GM12878 (cell line): ENCODE measurements at regions not wholly inside any gene's neighbourhood (a gene's known extent, or its start where the extent isn't known, plus 50 kb on each side); places are given as distances from the start of the nearest gene placed in this dataset.

Experiments
- ATAC-seq: fragments of 200-7000 bp; cut with Tn5 transposase; 3 replicates; pipeline ENCODE4 v1.9.1; 2020; ENCODE audit warnings: mild to moderate bottlenecking, moderate library complexity
- BruUV-seq: library from RNA; stranded (reverse); fragments of 400-500 nt; replicated peaks from 2 replicates; lab custom pipeline; 2021; lab: Mats Ljungman, UMichigan
- CTCF ChIA-PET: fragments of 300-600 bp; sonication (Branson Sonifier 250); formaldehyde crosslinking; extraction: SDS; loops from one replicate; lab custom pipeline; 2021; ENCODE audit warnings: inconsistent platforms; lab: Yijun Ruan, JAX
- POLR2A ChIA-PET: fragments of 350-600 bp; formaldehyde crosslinking; extraction: SDS; loops from one replicate; lab custom pipeline; 2021; ENCODE audit warnings: inconsistent platforms; lab: Charles Lee
- RAD21 ChIA-PET: fragments of 300-600 bp; sonication (Branson Sonifier 250); formaldehyde crosslinking; loops from one replicate; lab custom pipeline; 2023; ENCODE audit warnings: antibody characterized with exemption; ENCODE audit not compliant: unreplicated experiment; lab: Charles Lee
- SMC1A ChIA-PET: fragments of 300-600 bp; sonication (Branson Sonifier 250); formaldehyde crosslinking; loops from one replicate; lab custom pipeline; 2023; ENCODE audit not compliant: unreplicated experiment, uncharacterized antibody; lab: Charles Lee
- DNase-seq: peaks from one replicate; pipeline ENCODE4 v3.0.0-alpha.2; 2011; ENCODE audit warnings: low read depth, low spot score
- FAIRE-seq: peaks from 3 replicates; lab custom pipeline; 2011; peaks lifted over from hg19 to GRCh38; lab: Jason Lieb, UNC
- H2AFZ ChIP-seq: 2 replicates; pipeline ENCODE4 v1.6.0; 2011; ENCODE audit warnings: low read depth, low read length, control low read depth; ENCODE audit not compliant: control insufficient read depth
- H3K27ac ChIP-seq: 2 replicates; pipeline ENCODE4 v1.5.1; 2011; ENCODE audit warnings: control low read depth; ENCODE audit not compliant: control insufficient read depth, insufficient read depth
- H3K27me3 ChIP-seq, 2 experiments: replicated peaks in 1 of 2; 2 replicates each; pipeline versions ENCODE4 v1.6.0 to v1.6.1; 2011; ENCODE audit warnings: low read length in 1 of 2; ENCODE audit not compliant: control insufficient read depth in 2 of 2, insufficient read depth in 2 of 2
- H3K36me3 ChIP-seq, 2 experiments: 2 replicates each; pipeline ENCODE4 v1.5.1; 2011; ENCODE audit warnings: low read length in 1 of 2; ENCODE audit not compliant: control insufficient read depth in 2 of 2, insufficient read depth in 2 of 2
- H3K4me1 ChIP-seq: 2 replicates; pipeline ENCODE4 v1.6.1; 2011; ENCODE audit warnings: mild to moderate bottlenecking, low read length, moderate library complexity, mixed read lengths; ENCODE audit not compliant: control insufficient read depth, insufficient read depth
- H3K4me2 ChIP-seq: 2 replicates; pipeline ENCODE4 v1.6.0; 2011; ENCODE audit warnings: control low read depth; ENCODE audit not compliant: control insufficient read depth, insufficient read depth
- H3K4me3 ChIP-seq: fragments of 200-600 bp; sonication (generic); 2 replicates; pipeline ENCODE4 v1.5.1; 2016
- H3K79me2 ChIP-seq: 2 replicates; pipeline ENCODE4 v1.6.0; 2011; ENCODE audit warnings: low read length; ENCODE audit not compliant: control insufficient read depth, insufficient read depth
- H3K9ac ChIP-seq: 2 replicates; pipeline ENCODE4 v1.8.0; 2011; ENCODE audit warnings: low read length, control low read depth, mixed read lengths; ENCODE audit not compliant: control insufficient read depth, insufficient read depth
- H3K9me3 ChIP-seq: replicated peaks from 3 replicates; pipeline ENCODE4 v1.5.1; 2011; ENCODE audit warnings: mild to moderate bottlenecking, low read length; ENCODE audit not compliant: control insufficient read depth, insufficient read depth
- H4K20me1 ChIP-seq: 2 replicates; pipeline ENCODE4 v1.6.0; 2011; ENCODE audit not compliant: control insufficient read depth, insufficient read depth
- CBX3 ChIP-seq: fragments of 200-600 bp; sonication (generic); IDR thresholded peaks from 2 replicates; pipeline ENCODE4 v1.6.1; 2016; ENCODE audit warnings: low read depth, borderline replicate concordance
- EED ChIP-seq: sonication (generic); IDR thresholded peaks from 2 replicates; pipeline ENCODE4 v1.6.1; 2016; ENCODE audit warnings: antibody characterized with exemption, low read depth
- FOS ChIP-seq: IDR thresholded peaks from 3 replicates; pipeline ENCODE4 v1.6.1; 2011; ENCODE audit warnings: borderline replicate concordance; ENCODE audit not compliant: insufficient read length; ENCODE audit errors: extremely low read depth
- GATAD2B ChIP-seq: fragments of 450-650 bp; conservative IDR thresholded peaks from 2 replicates; pipeline ENCODE4 v1.6.1; 2017; ENCODE audit warnings: low read depth, mild to moderate bottlenecking, moderate library complexity
- NFYA ChIP-seq: IDR thresholded peaks from 2 replicates; pipeline ENCODE4 v1.6.1; 2011; ENCODE audit warnings: low read depth, mild to moderate bottlenecking, low read length, improper control_type of control experiment, borderline replicate concordance
- POLR2A ChIP-seq: IDR thresholded peaks from 2 replicates; pipeline ENCODE4 v1.6.1; 2011; ENCODE audit warnings: low read depth, mild to moderate bottlenecking, low read length
- SRF ChIP-seq, 2 experiments: IDR thresholded peaks; 2 replicates each; pipeline ENCODE4 v1.6.1; 2011; ENCODE audit warnings: low read depth in 2 of 2, low read length in 2 of 2, mild to moderate bottlenecking in 1 of 2, moderate library complexity in 1 of 2
- TCF3 ChIP-seq: IDR thresholded peaks from 2 replicates; pipeline ENCODE4 v1.6.1; 2012; ENCODE audit warnings: low read depth, mild to moderate bottlenecking, low read length, borderline replicate concordance; ENCODE audit not compliant: insufficient read depth
- WGBS: methylation state at CpG from one replicate; pipeline ENCODE4 v1.1.6; 2016; ENCODE audit warnings: low lambda C conversion rate; ENCODE audit not compliant: insufficient replicate concordance, insufficient coverage; ENCODE audit errors: missing lambda C conversion rate; 5-methylcytosine and 5-hydroxymethylcytosine counted together
- in situ Hi-C: fragments of 300-500 bp; cut with MboI; formaldehyde crosslinking; loops from 9 replicates; pipeline ENCODE4 v1.14.3; 2018; ENCODE audit warnings: mixed read lengths
- intact Hi-C: fragments of 100-400 bp; cut with micrococcal nuclease; formaldehyde crosslinking; loops from one replicate; pipeline ENCODE4 v1.14.2; 2022; ENCODE audit not compliant: unreplicated experiment
- TF ChIP-seq, protein P1 (sequence below): fragments of 450-650 bp; IDR thresholded peaks from 2 replicates; pipeline ENCODE4 v1.6.1; 2017; ENCODE audit warnings: mild to moderate bottlenecking, moderate library complexity
- TF ChIP-seq, protein P2 (sequence below): IDR thresholded peaks from 2 replicates; pipeline ENCODE4 v1.6.1; 2011; ENCODE audit warnings: low read depth, low read length, improper control_type of control experiment, borderline replicate concordance
- TF ChIP-seq, protein P3 (sequence below): IDR thresholded peaks from 2 replicates; pipeline ENCODE4 v1.6.1; 2011; ENCODE audit warnings: low read depth, mild to moderate bottlenecking, low read length, moderate library complexity, borderline replicate concordance; ENCODE audit errors: extremely low read depth

DNA sequence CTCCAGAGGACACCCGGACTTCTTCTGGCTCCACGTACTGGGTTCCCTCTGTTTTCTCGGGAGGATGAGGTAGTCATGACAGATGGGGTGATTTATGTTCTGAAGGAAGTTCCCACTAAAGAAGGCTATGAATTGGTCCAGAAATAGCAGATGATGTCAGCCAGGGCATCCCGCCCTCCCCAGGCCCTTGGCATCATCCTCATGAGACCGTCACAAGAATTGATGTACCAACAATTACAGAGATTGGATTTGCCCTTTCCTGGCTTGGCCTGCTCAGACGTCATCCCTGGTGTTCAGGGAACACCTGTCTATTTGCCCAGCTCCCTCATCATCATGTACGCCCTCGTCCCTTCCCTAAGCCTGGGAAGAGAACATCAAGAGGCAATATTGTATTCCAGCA, 102.8 kb upstream of the CCL1 start:
- no peak for ATAC-seq
- Histone ChIP-seq H3K9ac (no peak overlapping the region), H2AFZ (no peak overlapping the region), H3K79me2 (no peaks in the 10 kb centered on the region), H3K4me3 (no peak overlapping the region), H3K4me2 (no peak overlapping the region), H3K4me1 (no peaks in the 10 kb centered on the region)
- no peak for DNase-seq
- CTCF ChIA-PET: no interaction called here
- RAD21 ChIA-PET: no interaction called here
- FAIRE-seq: no peak
- BruUV-seq: no TSS peak
- POLR2A ChIA-PET: no interaction called here
- SMC1A ChIA-PET: no interaction called here
- under 1% methylated on average over 8 of the region's 8 CpGs for WGBS
- no peak for TF ChIP-seq POLR2A
- TF ChIP-seq, protein P1, sequence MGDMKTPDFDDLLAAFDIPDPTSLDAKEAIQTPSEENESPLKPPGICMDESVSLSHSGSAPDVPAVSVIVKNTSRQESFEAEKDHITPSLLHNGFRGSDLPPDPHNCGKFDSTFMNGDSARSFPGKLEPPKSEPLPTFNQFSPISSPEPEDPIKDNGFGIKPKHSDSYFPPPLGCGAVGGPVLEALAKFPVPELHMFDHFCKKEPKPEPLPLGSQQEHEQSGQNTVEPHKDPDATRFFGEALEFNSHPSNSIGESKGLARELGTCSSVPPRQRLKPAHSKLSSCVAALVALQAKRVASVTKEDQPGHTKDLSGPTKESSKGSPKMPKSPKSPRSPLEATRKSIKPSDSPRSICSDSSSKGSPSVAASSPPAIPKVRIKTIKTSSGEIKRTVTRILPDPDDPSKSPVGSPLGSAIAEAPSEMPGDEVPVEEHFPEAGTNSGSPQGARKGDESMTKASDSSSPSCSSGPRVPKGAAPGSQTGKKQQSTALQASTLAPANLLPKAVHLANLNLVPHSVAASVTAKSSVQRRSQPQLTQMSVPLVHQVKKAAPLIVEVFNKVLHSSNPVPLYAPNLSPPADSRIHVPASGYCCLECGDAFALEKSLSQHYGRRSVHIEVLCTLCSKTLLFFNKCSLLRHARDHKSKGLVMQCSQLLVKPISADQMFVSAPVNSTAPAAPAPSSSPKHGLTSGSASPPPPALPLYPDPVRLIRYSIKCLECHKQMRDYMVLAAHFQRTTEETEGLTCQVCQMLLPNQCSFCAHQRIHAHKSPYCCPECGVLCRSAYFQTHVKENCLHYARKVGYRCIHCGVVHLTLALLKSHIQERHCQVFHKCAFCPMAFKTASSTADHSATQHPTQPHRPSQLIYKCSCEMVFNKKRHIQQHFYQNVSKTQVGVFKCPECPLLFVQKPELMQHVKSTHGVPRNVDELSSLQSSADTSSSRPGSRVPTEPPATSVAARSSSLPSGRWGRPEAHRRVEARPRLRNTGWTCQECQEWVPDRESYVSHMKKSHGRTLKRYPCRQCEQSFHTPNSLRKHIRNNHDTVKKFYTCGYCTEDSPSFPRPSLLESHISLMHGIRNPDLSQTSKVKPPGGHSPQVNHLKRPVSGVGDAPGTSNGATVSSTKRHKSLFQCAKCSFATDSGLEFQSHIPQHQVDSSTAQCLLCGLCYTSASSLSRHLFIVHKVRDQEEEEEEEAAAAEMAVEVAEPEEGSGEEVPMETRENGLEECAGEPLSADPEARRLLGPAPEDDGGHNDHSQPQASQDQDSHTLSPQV: no peak
- TF ChIP-seq CBX3: no peak
- TF ChIP-seq, protein P2, sequence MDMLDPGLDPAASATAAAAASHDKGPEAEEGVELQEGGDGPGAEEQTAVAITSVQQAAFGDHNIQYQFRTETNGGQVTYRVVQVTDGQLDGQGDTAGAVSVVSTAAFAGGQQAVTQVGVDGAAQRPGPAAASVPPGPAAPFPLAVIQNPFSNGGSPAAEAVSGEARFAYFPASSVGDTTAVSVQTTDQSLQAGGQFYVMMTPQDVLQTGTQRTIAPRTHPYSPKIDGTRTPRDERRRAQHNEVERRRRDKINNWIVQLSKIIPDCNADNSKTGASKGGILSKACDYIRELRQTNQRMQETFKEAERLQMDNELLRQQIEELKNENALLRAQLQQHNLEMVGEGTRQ: no peak
- TF ChIP-seq SRF (IDR thresholded peaks at IDR 0.05; ENCODE audit: low read depth in 2 of 2, low read length in 2 of 2): no peak
- TF ChIP-seq EED: no peak
- no peak for TF ChIP-seq GATAD2B
- no peak for TF ChIP-seq TCF3
- TF ChIP-seq NFYA: no peak
- TF ChIP-seq, protein P3, sequence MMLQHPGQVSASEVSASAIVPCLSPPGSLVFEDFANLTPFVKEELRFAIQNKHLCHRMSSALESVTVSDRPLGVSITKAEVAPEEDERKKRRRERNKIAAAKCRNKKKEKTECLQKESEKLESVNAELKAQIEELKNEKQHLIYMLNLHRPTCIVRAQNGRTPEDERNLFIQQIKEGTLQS: no peak
- TF ChIP-seq FOS: no peak
- TF ChIP-seq, all 136 proteins: peak for 0
- Histone ChIP-seq H3K36me3 (no peaks in the 10 kb centered on the region), H3K27ac (no peak overlapping the region), H3K9me3 (no peaks in the 10 kb centered on the region), H3K27me3 (peaks cover 2 to 10% of the 10 kb centered on the region in 2 experiments; a peak in 3 of 4 replicates), H4K20me1 (no peaks in the 10 kb centered on the region)
- in situ Hi-C loops: no loop called here
- intact Hi-C loops: no loop called here
